Activated CD4-positive, alpha-beta memory T cell treated with anti-CD3 and anti-CD28 coated beads for 36 hours (primary cell): ENCODE measurements at regions not wholly inside any gene's neighbourhood (a gene's known extent, or its start where the extent isn't known, plus 50 kb on each side); places are given as distances from the start of the nearest gene placed in this dataset.
A peak's percentile ranks its signal among the peaks of the same experiment; 100 is the strongest.

Experiments
- CTCF ChIA-PET: fragments of 350-600 bp; sonication (Branson Sonifier 250); formaldehyde crosslinking; loops from one replicate; lab custom pipeline; 2021; ENCODE audit warnings: antibody characterized with exemption, inconsistent platforms; lab: Charles Lee
- POLR2A ChIA-PET: fragments of 350-600 bp; sonication (Branson Sonifier 250); formaldehyde crosslinking; loops from one replicate; lab custom pipeline; 2021; ENCODE audit warnings: antibody characterized with exemption; lab: Charles Lee
- DNase-seq: peaks from one replicate; pipeline ENCODE4 v3.0.0-alpha.2; 2020
- H3K27ac Mint-ChIP-seq: one replicate; pipeline ENCODE4 v1.8.0; 2021; ENCODE audit warnings: mixed read lengths
- H3K27me3 Mint-ChIP-seq: one replicate; pipeline ENCODE4 v1.8.0; 2021; ENCODE audit warnings: mixed read lengths
- H3K36me3 Mint-ChIP-seq: one replicate; pipeline ENCODE4 v1.8.0; 2021; ENCODE audit warnings: mixed read lengths
- H3K4me1 Mint-ChIP-seq: one replicate; pipeline ENCODE4 v1.8.0; 2021; ENCODE audit warnings: low read depth, mixed read lengths
- H3K4me3 Mint-ChIP-seq: one replicate; pipeline ENCODE4 v1.8.0; 2021; ENCODE audit warnings: mild to moderate bottlenecking, mixed read lengths
- H3K9me3 Mint-ChIP-seq: one replicate; pipeline ENCODE4 v1.8.0; 2021; ENCODE audit warnings: mixed read lengths
- intact Hi-C: fragments of 100-400 bp; cut with micrococcal nuclease; formaldehyde crosslinking; loops from one replicate; pipeline ENCODE4 v1.15.1; 2023

GRCh38 chr20:24784607-24785006 lies 164.5 kb upstream of the CST7 start:
- H3K9me3 Mint-ChIP-seq = no peaks in the 10 kb centered on the region
- POLR2A ChIA-PET = interaction anchor here (0.6 kb wide), 1 partner anchor 899 kb away, joined by 3 read pairs; no protein-coding TSS in a partner anchor
- no peaks in the 10 kb centered on the region for H3K36me3 Mint-ChIP-seq
- H3K27me3 Mint-ChIP-seq = peaks cover 5% of the 10 kb centered on the region
- DNase-seq = no peak
- CTCF ChIA-PET = interaction anchor here (0.9 to 1.0 kb wide), 2 partner anchors 133 to 146 kb away, joined by 3 to 4 read pairs; no protein-coding TSS in a partner anchor
- intact Hi-C loops = loop anchor here (5.0 kb wide), 1 partner anchor 133 kb away; no protein-coding TSS in a partner anchor
- no peak overlapping the region for H3K27ac Mint-ChIP-seq
- H3K4me1 Mint-ChIP-seq = no peaks in the 10 kb centered on the region
- no peak overlapping the region for H3K4me3 Mint-ChIP-seq

GRCh38 chr20:24785141-24786110 lies 163.6 kb upstream of the CST7 start:
- CTCF ChIA-PET = interaction anchor here (0.9 to 1.0 kb wide), 2 partner anchors 132 to 145 kb away, joined by 3 to 4 read pairs; no protein-coding TSS in a partner anchor
- Mint-ChIP-seq H3K36me3 (no peaks in the 10 kb centered on the region), H3K27ac (no peak overlapping the region), H3K4me3 (no peak overlapping the region), H3K27me3 (peaks cover 5% of the 10 kb centered on the region), H3K4me1 (no peaks in the 10 kb centered on the region), H3K9me3 (no peaks in the 10 kb centered on the region)
- intact Hi-C loops = no loop called here
- no peak for DNase-seq
- POLR2A ChIA-PET = no interaction called here

- intact Hi-C loops = no loop called here
- Mint-ChIP-seq H3K27me3 (peaks cover 4% of the 10 kb centered on the region), H3K36me3 (no peaks in the 10 kb centered on the region), H3K4me1 (no peaks in the 10 kb centered on the region), H3K27ac (no peak overlapping the region), H3K4me3 (no peak overlapping the region), H3K9me3 (no peaks in the 10 kb centered on the region)
- DNase-seq = no peak
- CTCF ChIA-PET = no interaction called here
- POLR2A ChIA-PET = no interaction called here
Measured at GRCh38 chr20:24786111-24786495, 163.0 kb upstream of the CST7 start.

- H3K27me3 Mint-ChIP-seq = peaks cover 2% of the 10 kb centered on the region
- H3K4me1 Mint-ChIP-seq = no peaks in the 10 kb centered on the region
- POLR2A ChIA-PET = no interaction called here
- no peak overlapping the region for H3K4me3 Mint-ChIP-seq
- no peaks in the 10 kb centered on the region for H3K36me3 Mint-ChIP-seq
- CTCF ChIA-PET = no interaction called here
- no peaks in the 10 kb centered on the region for H3K9me3 Mint-ChIP-seq
- H3K27ac Mint-ChIP-seq = no peak overlapping the region
- intact Hi-C loops = no loop called here
- no peak for DNase-seq
Measured at GRCh38 chr20:24786646-24787045, 162.4 kb upstream of the CST7 start.

- Mint-ChIP-seq H3K27me3 (peaks cover 2% of the 10 kb centered on the region), H3K9me3 (no peaks in the 10 kb centered on the region), H3K27ac (no peak overlapping the region), H3K4me3 (no peak overlapping the region), H3K36me3 (no peaks in the 10 kb centered on the region), H3K4me1 (no peaks in the 10 kb centered on the region)
- ChIA-PET CTCF (no interaction called here), POLR2A (no interaction called here)
- no peak for DNase-seq
- intact Hi-C loops = no loop called here
Measured at GRCh38 chr20:24787071-24787470, 162.0 kb upstream of the CST7 start.

- intact Hi-C loops = no loop called here
- no peak for DNase-seq
- no peaks in the 10 kb centered on the region for H3K9me3 Mint-ChIP-seq
- no peak overlapping the region for H3K27ac Mint-ChIP-seq
- ChIA-PET CTCF (no interaction called here), POLR2A (no interaction called here)
- no peaks in the 10 kb centered on the region for H3K4me1 Mint-ChIP-seq
- no peaks in the 10 kb centered on the region for H3K36me3 Mint-ChIP-seq
- no peaks in the 10 kb centered on the region for H3K27me3 Mint-ChIP-seq
- H3K4me3 Mint-ChIP-seq = no peak overlapping the region
Measured at GRCh38 chr20:24787621-24788020, 161.4 kb upstream of the CST7 start.

- POLR2A ChIA-PET = no interaction called here
- no peaks in the 10 kb centered on the region for H3K9me3 Mint-ChIP-seq
- CTCF ChIA-PET = no interaction called here
- H3K27me3 Mint-ChIP-seq = peaks cover under 1% of the 10 kb centered on the region
- intact Hi-C loops = no loop called here
- no peaks in the 10 kb centered on the region for H3K36me3 Mint-ChIP-seq
- H3K4me3 Mint-ChIP-seq = no peak overlapping the region
- no peak overlapping the region for H3K27ac Mint-ChIP-seq
- no peaks in the 10 kb centered on the region for H3K4me1 Mint-ChIP-seq
- no peak for DNase-seq
Measured at GRCh38 chr20:24789877-24790276, 159.2 kb upstream of the CST7 start.

- no peaks in the 10 kb centered on the region for H3K4me1 Mint-ChIP-seq
- POLR2A ChIA-PET = no interaction called here
- no peaks in the 10 kb centered on the region for H3K36me3 Mint-ChIP-seq
- no peak for DNase-seq
- H3K27me3 Mint-ChIP-seq = peaks cover 4% of the 10 kb centered on the region
- H3K9me3 Mint-ChIP-seq = no peaks in the 10 kb centered on the region
- no peak overlapping the region for H3K27ac Mint-ChIP-seq
- intact Hi-C loops = no loop called here
- CTCF ChIA-PET = interaction anchor here (0.9 to 1.1 kb wide), 2 partner anchors 9 to 127 kb away, joined by 3 read pairs; no protein-coding TSS in a partner anchor
- no peak overlapping the region for H3K4me3 Mint-ChIP-seq
Measured at GRCh38 chr20:24790746-24791283, 158.3 kb upstream of the CST7 start.

GRCh38 chr20:24791953-24792352 lies 157.1 kb upstream of the CST7 start:
- no peaks in the 10 kb centered on the region for H3K4me1 Mint-ChIP-seq
- DNase-seq = no peak
- H3K27me3 Mint-ChIP-seq = peaks cover 4% of the 10 kb centered on the region
- H3K27ac Mint-ChIP-seq = no peak overlapping the region
- no peak overlapping the region for H3K4me3 Mint-ChIP-seq
- CTCF ChIA-PET = no interaction called here
- intact Hi-C loops = no loop called here
- no peaks in the 10 kb centered on the region for H3K9me3 Mint-ChIP-seq
- no peaks in the 10 kb centered on the region for H3K36me3 Mint-ChIP-seq
- POLR2A ChIA-PET = no interaction called here

GRCh38 chr20:24792641-24793495 lies 156.2 kb upstream of the CST7 start:
- Mint-ChIP-seq H3K36me3 (no peaks in the 10 kb centered on the region), H3K4me1 (no peaks in the 10 kb centered on the region), H3K4me3 (no peak overlapping the region), H3K9me3 (no peaks in the 10 kb centered on the region), H3K27me3 (peaks cover 4% of the 10 kb centered on the region), H3K27ac (no peak overlapping the region)
- intact Hi-C loops = no loop called here
- no peak for DNase-seq
- CTCF ChIA-PET = no interaction called here
- POLR2A ChIA-PET = no interaction called here

GRCh38 chr20:24795436-24795835 lies 153.6 kb upstream of the CST7 start:
- Mint-ChIP-seq H3K4me3 (no peak overlapping the region), H3K27ac (no peak overlapping the region), H3K4me1 (no peaks in the 10 kb centered on the region), H3K9me3 (no peaks in the 10 kb centered on the region), H3K36me3 (no peaks in the 10 kb centered on the region), H3K27me3 (peaks cover 4% of the 10 kb centered on the region)
- DNase-seq = peak; percentile 11
- ChIA-PET POLR2A (no interaction called here), CTCF (no interaction called here)
- intact Hi-C loops = no loop called here

- H3K4me3 Mint-ChIP-seq = no peak overlapping the region
- DNase-seq = no peak
- POLR2A ChIA-PET = no interaction called here
Measured at GRCh38 chr20:24796236-24796635, 152.8 kb upstream of the CST7 start.

More at GRCh38 chr20:24796236-24796635, 152.8 kb upstream of the CST7 start:
- H3K36me3 Mint-ChIP-seq = no peaks in the 10 kb centered on the region
- H3K4me1 Mint-ChIP-seq = no peaks in the 10 kb centered on the region
- H3K27me3 Mint-ChIP-seq = peaks cover 4% of the 10 kb centered on the region
- H3K9me3 Mint-ChIP-seq = no peaks in the 10 kb centered on the region
- CTCF ChIA-PET = no interaction called here
- intact Hi-C loops = no loop called here
- H3K27ac Mint-ChIP-seq = no peak overlapping the region
